Ishikawa (cell line): ENCODE measurements at regions not wholly inside any gene's neighbourhood (a gene's known extent, or its start where the extent isn't known, plus 50 kb on each side); places are given as distances from the start of the nearest gene placed in this dataset.

Experiments
- CEBPB ChIP-seq: IDR thresholded peaks from 2 replicates; pipeline ENCODE4 v1.6.1; 2012
- CREB1 ChIP-seq: IDR thresholded peaks from 2 replicates; pipeline ENCODE4 v1.6.1; 2012; ENCODE audit warnings: low read depth
- EGR1 ChIP-seq: IDR thresholded peaks from 2 replicates; pipeline ENCODE4 v1.6.1; 2012
- EP300 ChIP-seq: IDR thresholded peaks from 2 replicates; pipeline ENCODE4 v1.6.1; 2012; ENCODE audit warnings: borderline replicate concordance
- FOXM1 ChIP-seq: IDR thresholded peaks from 2 replicates; pipeline ENCODE4 v1.6.1; 2012; ENCODE audit warnings: low read depth, borderline replicate concordance
- RAD21 ChIP-seq: IDR thresholded peaks from 2 replicates; pipeline ENCODE4 v1.6.1; 2012; ENCODE audit warnings: low read depth
- TAF1 ChIP-seq: IDR thresholded peaks from 2 replicates; pipeline ENCODE4 v1.6.1; 2012; ENCODE audit warnings: low read depth, mild to moderate bottlenecking
- TEAD4 ChIP-seq: IDR thresholded peaks from 2 replicates; pipeline ENCODE4 v1.6.1; 2012
- USF1 ChIP-seq: IDR thresholded peaks from 2 replicates; pipeline ENCODE4 v1.6.1; 2012
- YY1 ChIP-seq: IDR thresholded peaks from 2 replicates; pipeline ENCODE4 v1.6.1; 2012; ENCODE audit warnings: low read depth
- TF ChIP-seq, protein P1 (sequence below): IDR thresholded peaks from 2 replicates; pipeline ENCODE4 v1.6.1; 2012; ENCODE audit warnings: low read depth, mild to moderate bottlenecking

DNA sequence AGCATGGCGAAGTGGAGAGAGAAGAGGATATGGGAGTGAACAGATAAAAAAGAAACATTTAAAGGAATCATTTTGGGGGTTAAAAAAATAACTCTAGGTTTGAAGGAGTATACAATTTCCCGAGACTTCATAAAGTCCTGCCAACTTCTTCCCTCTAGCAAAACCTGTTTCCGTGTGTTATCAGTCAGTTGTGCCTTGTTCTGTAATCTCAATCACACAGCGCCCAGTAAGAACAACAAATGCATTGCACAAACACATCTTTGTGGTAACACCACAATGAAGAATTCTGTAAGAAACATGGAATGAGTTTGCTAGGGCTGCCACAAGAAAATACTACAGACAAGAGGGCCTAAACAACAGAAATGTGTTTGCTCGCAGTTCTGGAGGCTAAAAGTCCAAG is 144.7 kb upstream of the FUT8 start:
- TF ChIP-seq CEBPB (no peak), YY1 (no peak), RAD21 (no peak), FOXM1 (no peak), EP300 (no peak), CREB1 (no peak), USF1 (no peak), TEAD4 (no peak), EGR1 (no peak), TAF1 (no peak)
- TF ChIP-seq, protein P1, sequence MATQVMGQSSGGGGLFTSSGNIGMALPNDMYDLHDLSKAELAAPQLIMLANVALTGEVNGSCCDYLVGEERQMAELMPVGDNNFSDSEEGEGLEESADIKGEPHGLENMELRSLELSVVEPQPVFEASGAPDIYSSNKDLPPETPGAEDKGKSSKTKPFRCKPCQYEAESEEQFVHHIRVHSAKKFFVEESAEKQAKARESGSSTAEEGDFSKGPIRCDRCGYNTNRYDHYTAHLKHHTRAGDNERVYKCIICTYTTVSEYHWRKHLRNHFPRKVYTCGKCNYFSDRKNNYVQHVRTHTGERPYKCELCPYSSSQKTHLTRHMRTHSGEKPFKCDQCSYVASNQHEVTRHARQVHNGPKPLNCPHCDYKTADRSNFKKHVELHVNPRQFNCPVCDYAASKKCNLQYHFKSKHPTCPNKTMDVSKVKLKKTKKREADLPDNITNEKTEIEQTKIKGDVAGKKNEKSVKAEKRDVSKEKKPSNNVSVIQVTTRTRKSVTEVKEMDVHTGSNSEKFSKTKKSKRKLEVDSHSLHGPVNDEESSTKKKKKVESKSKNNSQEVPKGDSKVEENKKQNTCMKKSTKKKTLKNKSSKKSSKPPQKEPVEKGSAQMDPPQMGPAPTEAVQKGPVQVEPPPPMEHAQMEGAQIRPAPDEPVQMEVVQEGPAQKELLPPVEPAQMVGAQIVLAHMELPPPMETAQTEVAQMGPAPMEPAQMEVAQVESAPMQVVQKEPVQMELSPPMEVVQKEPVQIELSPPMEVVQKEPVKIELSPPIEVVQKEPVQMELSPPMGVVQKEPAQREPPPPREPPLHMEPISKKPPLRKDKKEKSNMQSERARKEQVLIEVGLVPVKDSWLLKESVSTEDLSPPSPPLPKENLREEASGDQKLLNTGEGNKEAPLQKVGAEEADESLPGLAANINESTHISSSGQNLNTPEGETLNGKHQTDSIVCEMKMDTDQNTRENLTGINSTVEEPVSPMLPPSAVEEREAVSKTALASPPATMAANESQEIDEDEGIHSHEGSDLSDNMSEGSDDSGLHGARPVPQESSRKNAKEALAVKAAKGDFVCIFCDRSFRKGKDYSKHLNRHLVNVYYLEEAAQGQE: no peak
